PC-3 (cell line): ENCODE measurements at regions not wholly inside any gene's neighbourhood (a gene's known extent, or its start where the extent isn't known, plus 50 kb on each side); places are given as distances from the start of the nearest gene placed in this dataset.

Source experiments
- CTCF ChIP-seq: fragments of 300-600 bp; sonication (generic); conservative IDR thresholded peaks from 2 replicates; pipeline ENCODE4 v1.5.1; 2017; ENCODE audit warnings: antibody characterized with exemption, low read depth, mild to moderate bottlenecking, low read length
- EZH2 ChIP-seq: fragments of 300-600 bp; sonication (generic); IDR thresholded peaks from one replicate; pipeline ENCODE4 v1.6.1; 2017; ENCODE audit warnings: antibody characterized with exemption, mild to moderate bottlenecking, low read length; ENCODE audit not compliant: unreplicated experiment

GRCh38 chr1:30172299-30172694, 551.1 kb downstream of the MATN1 start:
- TF ChIP-seq CTCF (no peak), EZH2 (no peak)
